Natural killer cell (primary cell): ENCODE measurements at regions not wholly inside any gene's neighbourhood (a gene's known extent, or its start where the extent isn't known, plus 50 kb on each side); places are given as distances from the start of the nearest gene placed in this dataset.
"Not testable (repeated sequence)": the region's sequence is repeated elsewhere in the genome, so short reads cannot be mapped to it uniquely, and the experiment has no call there.

Source experiments
- ATAC-seq, 3 donors: fragments of 150-1000 bp in 2 of 3; fragments of 200-7000 bp in 1 of 3; cut with Tn5 transposase; 1 replicate in 1 of 3; 2 replicates in 2 of 3; pipeline ENCODE4 v1.10.0; 2021; ENCODE audit warnings: mild to moderate bottlenecking in 2 of 3, moderate library complexity in 2 of 3
- DNase-seq, 2 donors: peaks; one replicate each; pipeline versions ENCODE4 v3.0.0 to v3.0.0-alpha.2; 2013 to 2021; ENCODE audit warnings: mixed read lengths in 1 of 2
- H3K27ac ChIP-seq: one replicate; pipeline ENCODE4 v1.5.1; 2013; ENCODE audit warnings: mild to moderate bottlenecking, low read length
- H3K27me3 ChIP-seq: one replicate; pipeline ENCODE4 v1.6.1; 2013; ENCODE audit warnings: low read length; ENCODE audit not compliant: control insufficient read depth, insufficient read depth
- H3K36me3 ChIP-seq: one replicate; pipeline ENCODE4 v1.6.1; 2013; ENCODE audit warnings: low read length; ENCODE audit not compliant: control insufficient read depth, insufficient read depth
- H3K4me1 ChIP-seq: one replicate; pipeline ENCODE4 v1.6.1; 2013; ENCODE audit warnings: low read length; ENCODE audit not compliant: control insufficient read depth, insufficient read depth
- H3K4me3 ChIP-seq: one replicate; pipeline ENCODE4 v1.5.1; 2013; ENCODE audit warnings: low read length
- H3K9me3 ChIP-seq: one replicate; pipeline ENCODE4 v1.6.1; 2013; ENCODE audit warnings: low read length; ENCODE audit not compliant: control insufficient read depth, insufficient read depth
- H3K27ac Mint-ChIP-seq, 2 donors: one replicate each; pipeline ENCODE4 v1.8.0; 2022; ENCODE audit warnings: mild to moderate bottlenecking in 2 of 2, mixed read lengths in 2 of 2, moderate library complexity in 1 of 2
- H3K27me3 Mint-ChIP-seq, 2 donors: one replicate each; pipeline ENCODE4 v1.8.0; 2022; ENCODE audit warnings: low read depth in 2 of 2, mixed read lengths in 2 of 2
- H3K36me3 Mint-ChIP-seq: one replicate; pipeline ENCODE4 v1.8.0; 2022; ENCODE audit warnings: mixed read lengths
- H3K4me1 Mint-ChIP-seq, 2 donors: one replicate each; pipeline ENCODE4 v1.8.0; 2022; ENCODE audit warnings: mixed read lengths in 2 of 2
- H3K4me3 Mint-ChIP-seq: one replicate; pipeline ENCODE4 v1.8.0; 2022; ENCODE audit warnings: mild to moderate bottlenecking, moderate library complexity, mixed read lengths
- H3K9me3 Mint-ChIP-seq, 2 donors: one replicate each; pipeline ENCODE4 v1.8.0; 2022; ENCODE audit warnings: mixed read lengths in 2 of 2
- CTCF ChIP-seq: fragments of 200-600 bp; IDR thresholded peaks from one replicate; pipeline ENCODE4 v1.8.0; 2022; ENCODE audit warnings: antibody characterized with exemption
- WGBS: methylation state at CpG from one replicate; pipeline ENCODE4 v1.1.7; 2013; ENCODE audit warnings: missing lambda C conversion rate; ENCODE audit not compliant: insufficient coverage; 5-methylcytosine and 5-hydroxymethylcytosine counted together
- intact Hi-C: fragments of 100-400 bp; cut with micrococcal nuclease; formaldehyde crosslinking; loops from one replicate; pipeline ENCODE4 v1.14.2; 2022

- ATAC-seq, result no peak
- Mint-ChIP-seq H3K27ac (no peak overlapping the region), H3K9me3 (peaks cover 0 to 3% of the 10 kb centered on the region in 2 donors), H3K4me1 (no peaks in the 10 kb centered on the region), H3K4me3 (no peak overlapping the region), H3K36me3 (no peaks in the 10 kb centered on the region), H3K27me3 (peaks cover 6 to 14% of the 10 kb centered on the region in 2 donors)
- Histone ChIP-seq H3K4me1 (no peaks in the 10 kb centered on the region), H3K36me3 (no peaks in the 10 kb centered on the region), H3K27me3 (no peaks in the 10 kb centered on the region), H3K27ac (no peak overlapping the region), H3K4me3 (no peak overlapping the region), H3K9me3 (no peaks in the 10 kb centered on the region)
- intact Hi-C loops, result no loop called here
- no peak for TF ChIP-seq CTCF
- WGBS, result 20% methylated on average over 1 of the region's 1 CpG
- no peak for DNase-seq
Observed at GRCh38 chr12:65675141-65675621, 149.1 kb upstream of the HMGA2 start.

- H3K4me3 Mint-ChIP-seq, H3K4me1 Mint-ChIP-seq, H3K27ac ChIP-seq, ATAC-seq, H3K27ac Mint-ChIP-seq, H3K4me1 ChIP-seq, intact Hi-C loops, DNase-seq, H3K9me3 Mint-ChIP-seq, H3K9me3 ChIP-seq, H3K27me3 ChIP-seq, H3K36me3 Mint-ChIP-seq, H3K36me3 ChIP-seq, H3K4me3 ChIP-seq: not testable (repeated sequence)
- 78% methylated on average over 1 of the region's 4 CpGs for WGBS
- peaks cover 3 to 14% of the 10 kb centered on the region in 2 donors for H3K27me3 Mint-ChIP-seq
Observed at GRCh38 chr12:65678172-65678571, 146.1 kb upstream of the HMGA2 start.

GRCh38 chr12:65681226-65681625 is 143.1 kb upstream of the HMGA2 start:
- no peaks in the 10 kb centered on the region for H3K4me1 Mint-ChIP-seq
- WGBS, result no CpG with 5 or more reads among the region's 1 CpG
- Histone ChIP-seq H3K9me3 (no peaks in the 10 kb centered on the region), H3K27me3 (no peaks in the 10 kb centered on the region), H3K4me1 (no peaks in the 10 kb centered on the region), H3K36me3 (no peaks in the 10 kb centered on the region), H3K4me3 (no peak overlapping the region), H3K27ac (no peak overlapping the region)
- ATAC-seq (no peak), DNase-seq (no peak)
- intact Hi-C loops, result no loop called here
- H3K4me3 Mint-ChIP-seq, result no peak overlapping the region
- H3K27ac Mint-ChIP-seq, result no peak overlapping the region
- peaks cover 11 to 19% of the 10 kb centered on the region in 2 donors for H3K27me3 Mint-ChIP-seq
- peaks cover 0 to 3% of the 10 kb centered on the region in 2 donors for H3K9me3 Mint-ChIP-seq
- H3K36me3 Mint-ChIP-seq, result no peaks in the 10 kb centered on the region
- TF ChIP-seq CTCF, result no peak

GRCh38 chr12:65682112-65682511 is 142.2 kb upstream of the HMGA2 start:
- no peak overlapping the region for H3K4me3 ChIP-seq
- no peaks in the 10 kb centered on the region for H3K4me1 Mint-ChIP-seq
- DNase-seq (no peak), ATAC-seq (no peak)
- H3K36me3 ChIP-seq, result no peaks in the 10 kb centered on the region
- WGBS, result 38% methylated on average over 2 of the region's 3 CpGs
- no peaks in the 10 kb centered on the region for H3K9me3 ChIP-seq
- no peak overlapping the region for H3K4me3 Mint-ChIP-seq
- TF ChIP-seq CTCF, result no peak
- peaks cover 0 to 3% of the 10 kb centered on the region in 2 donors for H3K9me3 Mint-ChIP-seq
- H3K27me3 Mint-ChIP-seq, result peaks cover 11 to 20% of the 10 kb centered on the region in 2 donors
- H3K27ac Mint-ChIP-seq, result no peak overlapping the region
- H3K4me1 ChIP-seq, result no peaks in the 10 kb centered on the region
- intact Hi-C loops, result no loop called here
- H3K36me3 Mint-ChIP-seq, result no peaks in the 10 kb centered on the region
- H3K27me3 ChIP-seq, result no peaks in the 10 kb centered on the region
- H3K27ac ChIP-seq, result no peak overlapping the region
